Progenitor cell of endocrine pancreas (in vitro differentiated cells): ENCODE measurements at regions not wholly inside any gene's neighbourhood (a gene's known extent, or its start where the extent isn't known, plus 50 kb on each side); places are given as distances from the start of the nearest gene placed in this dataset.

ENCODE experiments used
- DNase-seq: peaks from one replicate; pipeline ENCODE4 v3.0.0; 2021; ENCODE audit warnings: low spot score; ENCODE audit not compliant: unreplicated experiment
- H3K27ac Mint-ChIP-seq: 2 replicates; pipeline ENCODE4 v1.8.0; 2021; ENCODE audit warnings: mild to moderate bottlenecking, moderate library complexity, mixed read lengths
- H3K27me3 Mint-ChIP-seq: 2 replicates; pipeline ENCODE4 v1.8.0; 2021; ENCODE audit warnings: mixed read lengths
- H3K36me3 Mint-ChIP-seq: 2 replicates; pipeline ENCODE4 v1.8.0; 2022; ENCODE audit warnings: mixed read lengths; ENCODE audit not compliant: insufficient read depth
- H3K4me1 Mint-ChIP-seq: 2 replicates; pipeline ENCODE4 v1.8.0; 2021; ENCODE audit warnings: low read depth, mixed read lengths
- H3K4me3 Mint-ChIP-seq: 2 replicates; pipeline ENCODE4 v1.8.0; 2021; ENCODE audit warnings: low read depth, mild to moderate bottlenecking, moderate library complexity, mixed read lengths
- H3K9me3 Mint-ChIP-seq: 2 replicates; pipeline ENCODE4 v1.8.0; 2021; ENCODE audit warnings: low read depth, mixed read lengths
- CTCF ChIP-seq: fragments of 200-600 bp; sonication (generic); IDR thresholded peaks from one replicate; pipeline ENCODE4 v1.5.0; 2021; ENCODE audit warnings: antibody characterized with exemption, mild to moderate bottlenecking; ENCODE audit not compliant: unreplicated experiment

- Mint-ChIP-seq H3K36me3 (no peaks in the 10 kb centered on the region), H3K4me3 (no peak overlapping the region), H3K27ac (no peak overlapping the region), H3K9me3 (peaks cover 8% of the 10 kb centered on the region), H3K27me3 (no peaks in the 10 kb centered on the region), H3K4me1 (peaks cover 11% of the 10 kb centered on the region)
- no peak for TF ChIP-seq CTCF
- no peak for DNase-seq
Measured at GRCh38 chr1:218874801-218875400, 298.8 kb upstream of the LYPLAL1 start.

- no peaks in the 10 kb centered on the region for H3K36me3 Mint-ChIP-seq
- H3K27me3 Mint-ChIP-seq: peaks cover 4% of the 10 kb centered on the region
- H3K4me3 Mint-ChIP-seq: no peak overlapping the region
- no peaks in the 10 kb centered on the region for H3K9me3 Mint-ChIP-seq
- H3K27ac Mint-ChIP-seq: no peak overlapping the region
- DNase-seq: no peak
- no peak for TF ChIP-seq CTCF
- H3K4me1 Mint-ChIP-seq: peaks cover 13% of the 10 kb centered on the region
Measured at GRCh38 chr1:218878369-218878768, 295.3 kb upstream of the LYPLAL1 start.

DNA sequence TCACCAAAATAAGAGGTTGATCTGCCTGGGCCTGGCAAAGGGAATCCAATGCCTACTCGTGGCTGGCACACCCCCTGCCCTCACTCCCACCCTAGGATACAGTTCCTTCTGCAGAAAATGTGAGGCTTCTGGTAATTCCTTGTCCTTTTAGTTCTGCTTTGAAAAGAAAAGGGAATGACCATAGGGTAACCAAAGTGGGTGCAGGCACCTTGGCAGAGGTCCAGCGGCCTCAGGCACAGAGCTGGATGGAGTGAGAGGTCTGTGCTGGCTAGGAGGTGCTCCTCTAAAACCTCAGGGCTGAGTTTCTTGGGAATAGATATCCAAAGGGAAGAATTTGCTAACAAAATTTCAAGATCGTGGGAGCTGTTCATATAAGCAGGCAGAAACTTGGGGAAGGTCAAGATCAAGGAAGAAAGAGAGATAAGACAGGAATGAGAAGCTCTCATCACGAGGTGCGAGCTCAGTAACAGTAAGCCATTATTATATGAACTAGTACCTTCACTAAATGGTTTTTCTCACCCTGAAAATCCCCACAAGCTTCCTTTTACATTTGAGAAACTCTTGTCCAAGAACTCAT lies 293.1 kb upstream of the LYPLAL1 start:
- no peak for DNase-seq
- Mint-ChIP-seq H3K4me3 (no peak overlapping the region), H3K27ac (no peak overlapping the region), H3K9me3 (peaks cover 5% of the 10 kb centered on the region), H3K4me1 (peaks cover 12% of the 10 kb centered on the region), H3K36me3 (no peaks in the 10 kb centered on the region), H3K27me3 (peaks cover 4% of the 10 kb centered on the region)
- no peak for TF ChIP-seq CTCF

GRCh38 chr1:218882454-218882853 lies 291.2 kb upstream of the LYPLAL1 start:
- DNase-seq: no peak
- peaks cover 12% of the 10 kb centered on the region for H3K4me1 Mint-ChIP-seq
- H3K9me3 Mint-ChIP-seq: peaks cover 5% of the 10 kb centered on the region
- no peak overlapping the region for H3K4me3 Mint-ChIP-seq
- TF ChIP-seq CTCF: no peak
- peaks cover 4% of the 10 kb centered on the region for H3K27me3 Mint-ChIP-seq
- no peak overlapping the region for H3K27ac Mint-ChIP-seq
- no peaks in the 10 kb centered on the region for H3K36me3 Mint-ChIP-seq

DNA sequence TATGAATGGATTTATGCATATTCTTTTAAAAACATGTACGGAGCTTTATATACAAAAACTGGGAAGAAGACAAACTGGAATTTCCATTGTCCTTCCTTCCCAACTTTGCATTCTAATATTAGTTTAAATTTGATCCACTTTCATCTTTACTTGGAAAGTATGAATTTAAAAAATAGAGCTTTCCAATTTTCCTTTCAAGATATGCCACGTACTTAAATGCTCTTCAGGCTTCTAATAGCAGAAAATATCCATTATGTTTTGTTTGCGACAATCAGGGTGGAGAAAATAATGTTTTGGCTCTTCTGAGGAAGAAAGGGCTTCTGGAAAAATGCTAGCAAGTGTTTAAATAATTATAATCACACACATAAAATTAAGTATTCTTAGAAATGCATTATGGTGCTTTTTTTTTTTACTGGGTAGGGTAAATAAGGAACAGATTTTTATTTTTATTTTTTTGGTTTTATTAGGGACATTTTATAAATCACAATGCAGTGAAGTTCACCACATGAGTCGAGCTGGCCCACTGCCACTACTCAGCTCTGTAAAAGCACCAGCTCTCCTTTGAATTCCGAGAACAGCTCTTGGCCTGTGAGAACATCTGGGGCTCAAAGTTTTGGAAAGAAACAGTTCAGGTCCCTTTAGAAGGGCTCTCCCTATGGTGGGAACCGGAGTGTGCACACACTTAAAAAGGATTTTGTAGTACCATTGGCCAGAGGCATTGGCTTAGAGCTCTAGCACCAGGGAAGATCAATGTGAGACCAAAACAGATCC lies 287.4 kb upstream of the LYPLAL1 start:
- no peak overlapping the region for H3K27ac Mint-ChIP-seq
- no peak for TF ChIP-seq CTCF
- H3K36me3 Mint-ChIP-seq: no peaks in the 10 kb centered on the region
- no peak overlapping the region for H3K4me3 Mint-ChIP-seq
- no peak for DNase-seq
- H3K9me3 Mint-ChIP-seq: peaks cover 9% of the 10 kb centered on the region
- H3K27me3 Mint-ChIP-seq: no peaks in the 10 kb centered on the region
- no peaks in the 10 kb centered on the region for H3K4me1 Mint-ChIP-seq
